Fibroblast of lung (primary cell): ENCODE measurements at regions not wholly inside any gene's neighbourhood (a gene's known extent, or its start where the extent isn't known, plus 50 kb on each side); places are given as distances from the start of the nearest gene placed in this dataset.

Experiments
- DNase-seq, 2 donors: peaks; one replicate each; pipeline versions ENCODE4 v3.0.0 to v3.0.0-alpha.2; 2010; ENCODE audit warnings: low read depth in 2 of 2
- H2AFZ ChIP-seq: 2 replicates; pipeline ENCODE4 v1.5.1; 2012; ENCODE audit warnings: low read length, control low read depth, inconsistent platforms
- H3K27ac ChIP-seq: 2 replicates; pipeline ENCODE4 v1.5.1; 2011; ENCODE audit warnings: low read length, control low read depth; ENCODE audit not compliant: insufficient read depth
- H3K27me3 ChIP-seq: 2 replicates; pipeline ENCODE4 v1.5.1; 2011; ENCODE audit warnings: mild to moderate bottlenecking, low read length; ENCODE audit not compliant: control insufficient read depth, insufficient read depth
- H3K36me3 ChIP-seq: 2 replicates; pipeline ENCODE4 v1.5.1; 2011; ENCODE audit warnings: low read length; ENCODE audit not compliant: control insufficient read depth, insufficient read depth
- H3K4me1 ChIP-seq: 2 replicates; pipeline ENCODE4 v1.5.1; 2011; ENCODE audit warnings: low read length; ENCODE audit not compliant: control insufficient read depth, insufficient read depth; ENCODE audit errors: extremely low read depth
- H3K4me2 ChIP-seq: 2 replicates; pipeline ENCODE4 v1.5.1; 2011; ENCODE audit warnings: low read length, control low read depth; ENCODE audit not compliant: insufficient read depth; ENCODE audit errors: extremely low read depth
- H3K4me3 ChIP-seq, 4 experiments: fragments of 200-600 bp in 1 of 4; sonication (generic) in 1 of 4; replicated peaks in 1 of 4; 2 replicates each; pipeline ENCODE4 v1.5.1; 2011 to 2016; ENCODE audit warnings: low read length in 4 of 4, low read depth in 3 of 4, mild to moderate bottlenecking in 3 of 4, control low read depth in 2 of 4, inconsistent platforms in 1 of 4, mixed read lengths in 1 of 4; ENCODE audit not compliant: insufficient read depth in 1 of 4; ENCODE audit errors: control extremely low read depth in 1 of 4
- H3K79me2 ChIP-seq: 2 replicates; pipeline ENCODE4 v1.5.1; 2012; ENCODE audit warnings: mild to moderate bottlenecking, low read length, inconsistent platforms; ENCODE audit not compliant: control insufficient read depth, insufficient read depth
- H3K9ac ChIP-seq: 2 replicates; pipeline ENCODE4 v1.5.1; 2011; ENCODE audit warnings: mild to moderate bottlenecking, low read length, control low read depth; ENCODE audit not compliant: insufficient read depth
- H3K9me3 ChIP-seq: 2 replicates; pipeline ENCODE4 v1.5.1; 2012; ENCODE audit warnings: low read depth, low read length; ENCODE audit not compliant: control insufficient read depth, insufficient read depth
- H4K20me1 ChIP-seq: 2 replicates; pipeline ENCODE4 v1.5.1; 2011; ENCODE audit warnings: low read length; ENCODE audit not compliant: control insufficient read depth, insufficient read depth; ENCODE audit errors: extremely low read depth
- CTCF ChIP-seq, 2 donors: IDR thresholded peaks in 1 of 2; conservative IDR thresholded peaks in 1 of 2; 1 replicate in 1 of 2; 2 replicates in 1 of 2; pipeline ENCODE4 v1.5.1; 2011 to 2012; ENCODE audit warnings: low read length in 2 of 2, control low read depth in 1 of 2, inconsistent platforms in 1 of 2, low read depth in 1 of 2, mild to moderate bottlenecking in 1 of 2
- EZH2 ChIP-seq: IDR thresholded peaks from 2 replicates; pipeline ENCODE4 v1.5.1; 2012; ENCODE audit warnings: low read length, control low read depth, mild to moderate bottlenecking; ENCODE audit errors: missing control alignments

- no peak for DNase-seq
- Histone ChIP-seq H3K4me3 (no peak overlapping the region), H3K4me1 (no peaks in the 10 kb centered on the region), H4K20me1 (no peaks in the 10 kb centered on the region), H3K9ac (no peak overlapping the region), H3K27me3 (no peaks in the 10 kb centered on the region), H3K27ac (no peak overlapping the region), H2AFZ (no peak overlapping the region), H3K36me3 (no peaks in the 10 kb centered on the region), H3K4me2 (no peak overlapping the region), H3K9me3 (no peaks in the 10 kb centered on the region), H3K79me2 (no peaks in the 10 kb centered on the region)
- TF ChIP-seq EZH2, result no peak
- TF ChIP-seq CTCF (conservative IDR thresholded peaks at IDR 0.05 in 1 of 2, IDR thresholded peaks at IDR 0.05 in 1 of 2; ENCODE audit: low read depth in 1 of 2, low read length in 2 of 2), result no peak
These were observed 92.6 kb upstream of the LIN7C start for GRCh38 chr11:27599217-27599616.

- H3K36me3 ChIP-seq, result no peaks in the 10 kb centered on the region
These were observed 90.2 kb upstream of the LIN7C start for GRCh38 chr11:27596802-27597201.

GRCh38 chr11:27596388-27596787 is 89.8 kb upstream of the LIN7C start:
- Histone ChIP-seq H3K4me2 (no peak overlapping the region), H3K4me3 (no peak overlapping the region), H3K9ac (no peak overlapping the region), H3K4me1 (no peaks in the 10 kb centered on the region), H3K79me2 (no peaks in the 10 kb centered on the region), H2AFZ (no peak overlapping the region), H3K36me3 (no peaks in the 10 kb centered on the region), H3K27me3 (no peaks in the 10 kb centered on the region), H3K27ac (no peak overlapping the region), H3K9me3 (no peaks in the 10 kb centered on the region), H4K20me1 (no peaks in the 10 kb centered on the region)
- TF ChIP-seq CTCF (conservative IDR thresholded peaks at IDR 0.05 in 1 of 2, IDR thresholded peaks at IDR 0.05 in 1 of 2; ENCODE audit: low read depth in 1 of 2, low read length in 2 of 2), result no peak
- TF ChIP-seq EZH2, result no peak
- DNase-seq, result no peak

More at GRCh38 chr11:27596802-27597201, 90.2 kb upstream of the LIN7C start:
- no peaks in the 10 kb centered on the region for H3K79me2 ChIP-seq
- H4K20me1 ChIP-seq, result no peaks in the 10 kb centered on the region
- H3K4me3 ChIP-seq, result no peak overlapping the region
- no peak overlapping the region for H3K9ac ChIP-seq
- no peaks in the 10 kb centered on the region for H3K4me1 ChIP-seq
- TF ChIP-seq CTCF (conservative IDR thresholded peaks at IDR 0.05 in 1 of 2, IDR thresholded peaks at IDR 0.05 in 1 of 2; ENCODE audit: low read depth in 1 of 2, low read length in 2 of 2) (no peak), EZH2 (no peak)
- H3K4me2 ChIP-seq, result no peak overlapping the region
- H3K27ac ChIP-seq, result no peak overlapping the region
- no peaks in the 10 kb centered on the region for H3K27me3 ChIP-seq
- no peak for DNase-seq
- H2AFZ ChIP-seq, result no peak overlapping the region
- H3K9me3 ChIP-seq, result no peaks in the 10 kb centered on the region
